MCF 10A (cell line): ENCODE measurements at regions not wholly inside any gene's neighbourhood (a gene's known extent, or its start where the extent isn't known, plus 50 kb on each side); places are given as distances from the start of the nearest gene placed in this dataset.

Experiments used
- BruUV-seq: library from RNA; stranded (reverse); fragments of 400-500 nt; replicated peaks from 2 replicates; lab custom pipeline; 2021; lab: Mats Ljungman, UMichigan
- CTCF ChIA-PET: fragments of 300-600 bp; sonication (Branson Sonifier 250); formaldehyde crosslinking; extraction: SDS; loops from one replicate; lab custom pipeline; 2021; ENCODE audit warnings: antibody characterized with exemption, inconsistent platforms; lab: Yijun Ruan, JAX
- POLR2A ChIA-PET: fragments of 300-600, 350-650 bp; sonication (Branson Sonifier 250); formaldehyde crosslinking; extraction: SDS; loops from one replicate; lab custom pipeline; 2020; ENCODE audit warnings: antibody characterized with exemption, inconsistent platforms; lab: Yijun Ruan, JAX
- DNase-seq: peaks from one replicate; pipeline ENCODE4 v3.0.0-alpha.2; 2018; ENCODE audit not compliant: unreplicated experiment
- H3K27ac Mint-ChIP-seq: one replicate; pipeline ENCODE4 v1.8.0; 2022; ENCODE audit warnings: mild to moderate bottlenecking, low read depth, mixed read lengths; ENCODE audit not compliant: unreplicated experiment
- H3K27me3 Mint-ChIP-seq: one replicate; pipeline ENCODE4 v1.8.0; 2022; ENCODE audit warnings: mixed read lengths; ENCODE audit not compliant: insufficient read depth, unreplicated experiment
- H3K36me3 Mint-ChIP-seq: one replicate; pipeline ENCODE4 v1.8.0; 2022; ENCODE audit warnings: mild to moderate bottlenecking, moderate library complexity, mixed read lengths; ENCODE audit not compliant: insufficient read depth, unreplicated experiment
- H3K4me1 Mint-ChIP-seq: one replicate; pipeline ENCODE4 v1.8.0; 2022; ENCODE audit warnings: mixed read lengths; ENCODE audit not compliant: insufficient read depth, unreplicated experiment
- H3K4me3 Mint-ChIP-seq: one replicate; pipeline ENCODE4 v1.8.0; 2022; ENCODE audit warnings: mild to moderate bottlenecking, moderate library complexity, mixed read lengths; ENCODE audit not compliant: unreplicated experiment
- H3K9me3 Mint-ChIP-seq: one replicate; pipeline ENCODE4 v1.8.0; 2022; ENCODE audit warnings: mixed read lengths; ENCODE audit not compliant: unreplicated experiment
- intact Hi-C: fragments of 100-400 bp; cut with micrococcal nuclease; formaldehyde crosslinking; loops from 2 replicates; pipeline ENCODE4 v1.14.1; 2022
- TF ChIP-seq, protein P1 (sequence below): fragments of 200-600 bp; IDR thresholded peaks from one replicate; pipeline ENCODE4 v1.8.0; 2022; ENCODE audit warnings: antibody characterized with exemption, mild to moderate bottlenecking; ENCODE audit not compliant: unreplicated experiment

- ChIA-PET POLR2A (no interaction called here), CTCF (no interaction called here)
- intact Hi-C loops, result no loop called here
- Mint-ChIP-seq H3K4me1 (no peaks in the 10 kb centered on the region), H3K9me3 (no peaks in the 10 kb centered on the region), H3K27me3 (peaks cover 25% of the 10 kb centered on the region), H3K4me3 (no peak overlapping the region), H3K27ac (no peak overlapping the region), H3K36me3 (no peaks in the 10 kb centered on the region)
- DNase-seq, result no peak
- no TSS peak for BruUV-seq
- TF ChIP-seq, protein P1, sequence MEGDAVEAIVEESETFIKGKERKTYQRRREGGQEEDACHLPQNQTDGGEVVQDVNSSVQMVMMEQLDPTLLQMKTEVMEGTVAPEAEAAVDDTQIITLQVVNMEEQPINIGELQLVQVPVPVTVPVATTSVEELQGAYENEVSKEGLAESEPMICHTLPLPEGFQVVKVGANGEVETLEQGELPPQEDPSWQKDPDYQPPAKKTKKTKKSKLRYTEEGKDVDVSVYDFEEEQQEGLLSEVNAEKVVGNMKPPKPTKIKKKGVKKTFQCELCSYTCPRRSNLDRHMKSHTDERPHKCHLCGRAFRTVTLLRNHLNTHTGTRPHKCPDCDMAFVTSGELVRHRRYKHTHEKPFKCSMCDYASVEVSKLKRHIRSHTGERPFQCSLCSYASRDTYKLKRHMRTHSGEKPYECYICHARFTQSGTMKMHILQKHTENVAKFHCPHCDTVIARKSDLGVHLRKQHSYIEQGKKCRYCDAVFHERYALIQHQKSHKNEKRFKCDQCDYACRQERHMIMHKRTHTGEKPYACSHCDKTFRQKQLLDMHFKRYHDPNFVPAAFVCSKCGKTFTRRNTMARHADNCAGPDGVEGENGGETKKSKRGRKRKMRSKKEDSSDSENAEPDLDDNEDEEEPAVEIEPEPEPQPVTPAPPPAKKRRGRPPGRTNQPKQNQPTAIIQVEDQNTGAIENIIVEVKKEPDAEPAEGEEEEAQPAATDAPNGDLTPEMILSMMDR, result no peak
Measured at GRCh38 chr6:169971081-169971861, 219.8 kb downstream of the ERMARD start.

DNA sequence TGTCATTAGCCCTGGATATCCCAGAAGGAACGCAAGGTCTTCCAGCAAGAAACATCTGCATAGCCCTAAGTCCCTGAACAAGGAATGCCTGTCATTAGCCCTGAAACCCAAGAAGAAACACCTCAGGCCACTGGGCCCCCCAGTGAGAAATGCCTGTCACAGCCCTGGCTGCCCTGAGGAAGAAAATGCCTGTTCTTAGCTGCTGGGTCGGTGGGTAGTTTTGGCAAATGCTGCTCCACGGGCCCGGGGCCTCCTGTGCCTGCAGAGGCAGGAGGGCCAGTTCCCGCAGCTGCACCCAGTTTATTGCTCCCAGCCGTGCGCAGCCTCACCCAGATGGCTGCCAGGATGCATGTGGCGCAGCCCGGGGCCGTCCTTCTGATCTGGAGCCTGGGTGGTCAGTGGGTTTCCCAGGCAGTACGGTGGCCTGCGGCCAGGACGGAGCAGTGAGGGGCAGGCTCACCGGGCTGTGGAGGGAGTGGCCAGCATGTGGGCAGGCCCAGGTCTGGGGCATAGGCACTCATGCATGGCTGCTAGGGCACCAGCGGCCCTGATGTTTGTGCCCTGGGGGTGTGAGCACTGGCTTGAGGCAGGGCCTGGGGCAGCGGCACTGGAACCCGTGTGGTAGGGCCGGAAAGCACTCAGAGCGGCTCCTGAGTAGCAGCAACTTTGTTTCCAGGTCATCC is 219.0 kb downstream of the ERMARD start:
- Mint-ChIP-seq H3K4me1 (no peaks in the 10 kb centered on the region), H3K27me3 (peaks cover 25% of the 10 kb centered on the region), H3K36me3 (no peaks in the 10 kb centered on the region), H3K4me3 (no peak overlapping the region), H3K27ac (no peak overlapping the region), H3K9me3 (no peaks in the 10 kb centered on the region)
- TF ChIP-seq, protein P1, result no peak
- DNase-seq, result no peak
- no TSS peak for BruUV-seq
- intact Hi-C loops, result no loop called here
- POLR2A ChIA-PET, result no interaction called here
- CTCF ChIA-PET, result no interaction called here

DNA sequence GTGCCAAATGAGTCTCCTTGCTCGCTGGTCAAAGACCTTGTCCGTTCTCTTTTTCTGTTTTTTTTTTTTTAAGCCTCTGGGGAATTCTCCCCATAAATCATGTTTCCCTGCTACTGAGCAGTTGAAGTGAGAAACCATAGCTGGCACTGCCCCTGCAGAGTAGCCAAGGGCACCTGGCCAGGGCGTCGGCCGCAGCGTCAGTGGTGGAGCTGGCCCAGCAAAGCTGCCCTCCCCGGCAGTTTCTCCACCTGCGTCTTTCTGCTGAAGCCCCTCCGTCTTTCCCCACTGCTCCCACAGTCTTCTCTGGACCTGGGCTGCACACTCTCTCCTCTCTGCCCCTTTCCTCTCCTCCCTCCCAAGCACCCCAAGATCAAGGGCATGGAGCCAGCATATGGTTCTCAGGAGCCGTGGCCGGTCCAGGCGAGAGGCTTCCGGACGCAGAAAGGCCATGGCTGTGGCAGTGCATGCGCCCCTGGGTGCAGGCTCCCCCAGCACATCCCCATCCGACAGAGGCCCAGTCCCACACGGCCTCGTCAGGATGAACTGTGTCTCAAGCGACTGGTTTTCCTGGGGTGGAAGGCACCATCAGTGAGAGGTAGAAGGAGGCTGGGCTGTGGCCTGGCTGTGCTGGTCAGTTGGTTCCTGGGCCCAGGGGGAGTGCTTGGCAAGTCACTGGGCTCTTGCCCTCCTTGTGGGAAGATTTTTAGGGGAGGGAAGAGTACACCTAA is 218.1 kb downstream of the ERMARD start:
- intact Hi-C loops, result loop anchor here (5.0 kb wide), 1 partner anchor 548 kb away; no protein-coding TSS in a partner anchor

More for the DNA sequence above, 218.1 kb downstream of the ERMARD start:
- Mint-ChIP-seq H3K9me3 (no peaks in the 10 kb centered on the region), H3K27ac (peak overlapping the region; percentile 25), H3K4me1 (no peaks in the 10 kb centered on the region), H3K27me3 (peaks cover 25% of the 10 kb centered on the region), H3K36me3 (no peaks in the 10 kb centered on the region), H3K4me3 (no peak overlapping the region)
- POLR2A ChIA-PET, result no interaction called here
- no peak for DNase-seq
- TF ChIP-seq, protein P1, result no peak
- BruUV-seq, result no TSS peak
- CTCF ChIA-PET, result interaction anchor here (0.6 to 1.8 kb wide), 2 partner anchors 263 to 336 kb away, joined by 3 to 4 read pairs; no protein-coding TSS in a partner anchor
